Fibroblast of lung (primary cell): ENCODE measurements at regions not wholly inside any gene's neighbourhood (a gene's known extent, or its start where the extent isn't known, plus 50 kb on each side); places are given as distances from the start of the nearest gene placed in this dataset.
"Not testable (repeated sequence)": the region's sequence is repeated elsewhere in the genome, so short reads cannot be mapped to it uniquely, and the experiment has no call there.

ENCODE experiments used
- DNase-seq, 2 donors: peaks; one replicate each; pipeline versions ENCODE4 v3.0.0 to v3.0.0-alpha.2; 2010; ENCODE audit warnings: low read depth in 2 of 2
- H2AFZ ChIP-seq: 2 replicates; pipeline ENCODE4 v1.5.1; 2012; ENCODE audit warnings: low read length, control low read depth, inconsistent platforms
- H3K27ac ChIP-seq: 2 replicates; pipeline ENCODE4 v1.5.1; 2011; ENCODE audit warnings: low read length, control low read depth; ENCODE audit not compliant: insufficient read depth
- H3K27me3 ChIP-seq: 2 replicates; pipeline ENCODE4 v1.5.1; 2011; ENCODE audit warnings: mild to moderate bottlenecking, low read length; ENCODE audit not compliant: control insufficient read depth, insufficient read depth
- H3K36me3 ChIP-seq: 2 replicates; pipeline ENCODE4 v1.5.1; 2011; ENCODE audit warnings: low read length; ENCODE audit not compliant: control insufficient read depth, insufficient read depth
- H3K4me1 ChIP-seq: 2 replicates; pipeline ENCODE4 v1.5.1; 2011; ENCODE audit warnings: low read length; ENCODE audit not compliant: control insufficient read depth, insufficient read depth; ENCODE audit errors: extremely low read depth
- H3K4me2 ChIP-seq: 2 replicates; pipeline ENCODE4 v1.5.1; 2011; ENCODE audit warnings: low read length, control low read depth; ENCODE audit not compliant: insufficient read depth; ENCODE audit errors: extremely low read depth
- H3K4me3 ChIP-seq, 4 experiments: fragments of 200-600 bp in 1 of 4; sonication (generic) in 1 of 4; replicated peaks in 1 of 4; 2 replicates each; pipeline ENCODE4 v1.5.1; 2011 to 2016; ENCODE audit warnings: low read length in 4 of 4, low read depth in 3 of 4, mild to moderate bottlenecking in 3 of 4, control low read depth in 2 of 4, inconsistent platforms in 1 of 4, mixed read lengths in 1 of 4; ENCODE audit not compliant: insufficient read depth in 1 of 4; ENCODE audit errors: control extremely low read depth in 1 of 4
- H3K79me2 ChIP-seq: 2 replicates; pipeline ENCODE4 v1.5.1; 2012; ENCODE audit warnings: mild to moderate bottlenecking, low read length, inconsistent platforms; ENCODE audit not compliant: control insufficient read depth, insufficient read depth
- H3K9ac ChIP-seq: 2 replicates; pipeline ENCODE4 v1.5.1; 2011; ENCODE audit warnings: mild to moderate bottlenecking, low read length, control low read depth; ENCODE audit not compliant: insufficient read depth
- H3K9me3 ChIP-seq: 2 replicates; pipeline ENCODE4 v1.5.1; 2012; ENCODE audit warnings: low read depth, low read length; ENCODE audit not compliant: control insufficient read depth, insufficient read depth
- H4K20me1 ChIP-seq: 2 replicates; pipeline ENCODE4 v1.5.1; 2011; ENCODE audit warnings: low read length; ENCODE audit not compliant: control insufficient read depth, insufficient read depth; ENCODE audit errors: extremely low read depth

DNA sequence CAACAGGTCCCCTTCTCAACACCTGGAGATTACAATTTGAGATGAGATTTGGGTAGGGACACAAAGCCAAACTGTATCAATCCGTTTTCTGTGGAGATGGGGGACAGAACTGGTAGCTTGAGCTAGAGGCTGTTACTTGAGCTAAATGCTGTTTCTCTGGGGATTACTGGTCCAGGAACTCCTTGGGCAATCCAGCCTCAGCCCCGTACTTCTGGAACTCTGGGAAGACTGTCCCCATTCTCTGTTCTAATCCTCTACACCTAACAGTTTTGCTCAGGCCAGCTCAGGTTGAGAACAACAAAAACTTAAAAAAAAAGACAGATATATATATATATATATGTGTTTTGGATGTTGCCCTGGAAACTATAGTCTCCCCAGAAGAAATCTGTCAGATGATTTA is 255.0 kb downstream of the GOLGA6L6 start:
- H3K9ac ChIP-seq, H2AFZ ChIP-seq, H3K27me3 ChIP-seq, H3K4me1 ChIP-seq, DNase-seq, H3K36me3 ChIP-seq, H3K27ac ChIP-seq, H3K9me3 ChIP-seq, H3K4me3 ChIP-seq, H3K79me2 ChIP-seq, H3K4me2 ChIP-seq, H4K20me1 ChIP-seq: not testable (repeated sequence)

- not testable (repeated sequence) for H3K9me3 ChIP-seq, H3K27me3 ChIP-seq, H3K36me3 ChIP-seq, H4K20me1 ChIP-seq, H3K4me3 ChIP-seq, H3K4me1 ChIP-seq, H3K27ac ChIP-seq, H3K4me2 ChIP-seq, H3K79me2 ChIP-seq, H2AFZ ChIP-seq, DNase-seq, H3K9ac ChIP-seq
Observed at GRCh38 chr15:20285696-20286300, 255.8 kb downstream of the GOLGA6L6 start.

GRCh38 chr15:20284891-20285535 is 256.6 kb downstream of the GOLGA6L6 start:
- H3K9ac ChIP-seq, H2AFZ ChIP-seq, H4K20me1 ChIP-seq, H3K4me2 ChIP-seq, H3K36me3 ChIP-seq, H3K4me3 ChIP-seq, H3K9me3 ChIP-seq, DNase-seq, H3K79me2 ChIP-seq, H3K4me1 ChIP-seq, H3K27ac ChIP-seq, H3K27me3 ChIP-seq: not testable (repeated sequence)

GRCh38 chr15:20283651-20284050 is 257.9 kb downstream of the GOLGA6L6 start:
- not testable (repeated sequence) for H3K4me1 ChIP-seq, H3K4me3 ChIP-seq, H2AFZ ChIP-seq, H3K36me3 ChIP-seq, H3K79me2 ChIP-seq, DNase-seq, H3K9ac ChIP-seq, H3K27ac ChIP-seq, H3K27me3 ChIP-seq, H3K4me2 ChIP-seq, H4K20me1 ChIP-seq, H3K9me3 ChIP-seq

GRCh38 chr15:20282491-20282943 is 259.1 kb downstream of the GOLGA6L6 start:
- H3K79me2 ChIP-seq, H3K27me3 ChIP-seq, H3K4me3 ChIP-seq, H3K9ac ChIP-seq, H4K20me1 ChIP-seq, DNase-seq, H3K9me3 ChIP-seq, H3K4me2 ChIP-seq, H3K27ac ChIP-seq, H3K36me3 ChIP-seq, H2AFZ ChIP-seq, H3K4me1 ChIP-seq: not testable (repeated sequence)

DNA sequence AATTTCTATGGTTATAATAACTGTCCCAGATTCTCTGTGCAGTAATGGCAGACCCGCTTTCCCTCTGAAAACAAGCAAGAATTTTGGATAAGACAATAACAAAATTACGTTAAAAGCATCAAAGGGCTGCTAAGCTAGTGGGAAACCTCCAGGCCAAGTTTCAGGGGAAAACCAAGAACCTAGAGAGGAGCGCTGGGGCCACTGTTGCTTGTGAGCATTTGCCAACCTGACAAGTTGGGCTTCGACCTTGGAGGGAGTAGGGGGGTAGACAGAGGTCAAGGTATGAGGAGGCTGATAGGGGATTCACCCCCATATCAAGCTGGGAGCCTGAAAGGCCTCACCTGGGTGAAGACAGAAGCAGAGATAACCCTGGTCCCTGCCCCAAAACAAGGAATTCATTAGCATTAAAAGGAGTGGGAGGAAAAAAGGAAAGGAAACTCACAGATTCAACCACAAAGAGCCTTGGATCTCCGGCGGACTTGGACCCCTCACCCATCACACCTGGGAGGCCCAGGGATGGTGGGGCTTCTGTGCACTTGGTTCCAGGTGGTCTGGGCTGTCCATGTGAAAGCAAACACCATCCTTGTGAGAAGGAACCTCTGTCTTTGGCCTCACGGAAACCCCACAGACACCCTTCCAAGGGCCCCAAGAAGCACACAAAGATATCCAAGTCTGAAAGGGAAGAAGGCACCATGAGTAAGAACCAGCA is 259.9 kb downstream of the GOLGA6L6 start:
- not testable (repeated sequence) for H3K4me2 ChIP-seq, H3K36me3 ChIP-seq, H2AFZ ChIP-seq, H4K20me1 ChIP-seq, H3K9ac ChIP-seq, DNase-seq, H3K4me1 ChIP-seq, H3K27ac ChIP-seq, H3K27me3 ChIP-seq, H3K4me3 ChIP-seq, H3K9me3 ChIP-seq, H3K79me2 ChIP-seq
